HPDE6-E6E7 (cell line): ENCODE measurements at regions not wholly inside any gene's neighbourhood (a gene's known extent, or its start where the extent isn't known, plus 50 kb on each side); places are given as distances from the start of the nearest gene placed in this dataset.
"Not testable (repeated sequence)": the region's sequence is repeated elsewhere in the genome, so short reads cannot be mapped to it uniquely, and the experiment has no call there.

Experiments used
- DNase-seq: peaks from one replicate; pipeline ENCODE4 v3.0.0; 2011; ENCODE audit warnings: missing footprints; ENCODE audit errors: extremely low spot score

DNA sequence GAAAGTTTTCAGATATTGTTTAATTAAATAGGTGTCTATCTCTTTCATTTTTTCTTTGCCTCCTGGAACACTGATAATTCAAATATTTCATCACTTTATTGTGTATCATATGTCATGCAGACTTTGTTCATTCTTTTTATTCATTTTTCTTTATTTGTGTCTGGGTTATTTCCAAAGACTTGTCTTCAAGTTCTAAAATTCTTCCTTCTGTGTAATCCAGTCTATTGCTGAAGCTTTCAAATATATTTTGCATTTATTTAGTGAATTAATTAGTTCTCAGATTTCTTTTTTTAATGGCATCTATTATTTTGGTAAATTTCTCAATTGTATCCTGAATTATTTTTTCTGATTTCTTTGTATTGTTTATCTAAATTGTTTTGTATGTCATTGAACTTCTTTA is 70.1 kb downstream of the ZNF330 start:
- no peak for DNase-seq

DNA sequence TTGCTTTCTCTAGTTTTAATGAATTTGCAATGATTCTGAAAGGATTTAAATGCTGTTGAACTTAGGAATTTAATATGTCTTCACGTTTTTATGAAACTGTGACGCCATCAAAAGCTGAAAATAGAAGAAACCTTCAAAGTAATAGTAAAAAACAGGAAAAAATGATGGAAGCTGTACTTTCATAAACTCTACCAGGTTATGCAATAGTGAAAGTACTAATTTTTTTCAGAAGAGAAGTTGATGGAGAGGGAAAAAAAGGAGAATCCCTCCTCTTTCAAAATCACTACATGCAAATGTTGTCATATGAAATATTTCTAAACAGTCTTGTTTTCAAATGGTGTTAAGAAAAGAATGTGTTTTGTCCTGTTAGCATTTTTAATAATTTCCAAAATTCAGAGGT is 73.6 kb downstream of the ZNF330 start:
- DNase-seq = no peak

DNA sequence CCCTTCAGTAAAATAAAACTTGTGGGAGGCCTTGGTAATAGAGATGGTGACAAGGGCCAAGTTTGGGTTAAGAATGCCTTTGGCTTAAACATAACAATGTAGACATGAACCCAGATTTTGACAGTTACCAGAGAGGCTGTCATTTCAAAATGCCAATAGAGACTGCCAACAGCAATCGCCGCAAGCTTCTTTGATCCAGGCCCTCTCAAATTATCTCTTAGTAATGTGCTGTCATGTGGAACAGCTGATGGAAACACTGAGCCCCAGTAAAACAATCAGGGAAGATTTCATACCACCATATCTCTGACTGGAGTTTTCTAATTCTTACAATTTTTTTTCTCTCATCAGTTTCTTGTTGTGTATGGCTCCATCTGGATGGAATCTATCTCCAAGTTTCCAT is 80.5 kb downstream of the ZNF330 start:
- no peak for DNase-seq

DNA sequence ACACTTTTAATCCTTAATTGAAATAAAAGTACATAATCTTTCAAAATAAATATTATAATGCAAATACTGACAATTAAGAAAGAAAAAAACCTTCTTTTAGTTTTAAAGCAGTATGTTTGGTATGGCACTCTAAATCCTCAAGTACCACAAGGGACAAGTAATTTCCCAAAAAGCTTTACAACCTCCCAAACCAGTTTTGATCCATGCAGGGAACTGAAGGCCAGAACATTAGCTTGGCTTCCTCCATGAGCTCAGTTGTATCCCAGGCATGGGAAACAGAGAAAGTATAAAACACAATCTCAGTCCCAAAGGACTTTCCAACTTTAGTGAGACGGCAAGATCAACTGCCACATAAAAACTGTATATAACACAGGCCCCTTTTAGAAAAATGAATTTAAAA is 82.2 kb downstream of the ZNF330 start:
- DNase-seq = no peak

DNA sequence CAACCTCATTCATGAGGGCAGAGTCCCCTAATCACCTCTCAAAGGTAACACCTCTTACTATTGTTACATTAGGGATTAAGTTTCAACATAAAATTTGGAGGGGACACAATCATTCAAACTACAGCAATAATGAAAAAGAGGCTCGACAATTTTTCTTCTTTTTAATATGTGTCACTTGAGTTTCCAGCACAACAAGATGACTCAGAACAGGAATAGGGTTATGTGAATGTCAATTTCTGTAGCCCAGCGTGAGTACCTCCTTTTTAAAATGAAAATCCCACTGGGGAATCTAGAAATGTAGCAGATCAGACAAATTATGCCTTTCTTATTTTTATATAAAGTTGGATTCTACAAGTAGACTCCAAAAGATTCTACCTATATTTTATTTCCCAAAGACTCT is 83.7 kb downstream of the ZNF330 start:
- DNase-seq = no peak

DNA sequence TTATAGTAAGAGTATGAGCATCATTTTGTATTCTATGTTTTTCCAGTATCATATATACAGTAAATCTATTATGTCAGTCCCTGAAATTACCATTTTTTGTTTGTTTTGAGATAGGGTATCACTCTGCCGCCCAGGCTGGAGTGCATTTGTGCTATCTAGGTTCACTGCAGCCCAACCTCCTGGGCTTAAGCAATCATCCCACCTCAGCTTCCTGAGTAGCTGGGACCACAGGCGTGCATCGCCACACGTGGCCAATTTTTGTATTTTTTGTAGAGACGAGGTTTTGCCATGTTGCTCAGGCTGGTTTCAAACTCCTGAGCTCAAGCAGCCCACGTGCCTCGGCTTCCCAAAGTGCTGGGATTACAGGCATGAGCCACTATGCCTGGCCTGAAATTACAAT is 85.6 kb downstream of the ZNF330 start:
- DNase-seq = no peak

DNA sequence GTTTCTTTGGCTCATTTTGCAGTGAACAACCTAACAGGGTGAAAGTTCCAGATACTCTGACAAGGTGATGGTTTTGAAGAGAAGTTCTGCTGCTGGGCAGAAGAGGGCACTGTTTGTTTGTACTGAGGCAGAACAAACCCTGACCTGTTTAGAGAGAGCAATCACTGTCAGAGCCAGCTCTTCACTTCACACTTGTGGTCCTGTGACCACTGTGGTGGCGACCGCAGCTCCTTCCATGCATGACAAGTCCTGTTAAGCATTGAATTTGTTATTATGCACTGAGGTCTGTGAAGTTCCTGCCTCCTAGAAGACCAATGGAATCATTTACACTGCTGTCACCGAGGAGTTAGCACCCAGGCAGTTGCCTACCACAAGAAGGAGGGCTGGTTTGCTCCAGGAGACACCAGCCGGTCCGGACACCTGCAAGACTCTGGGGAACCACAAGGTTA is 86.6 kb downstream of the ZNF330 start:
- DNase-seq = peak; percentile 44

DNA sequence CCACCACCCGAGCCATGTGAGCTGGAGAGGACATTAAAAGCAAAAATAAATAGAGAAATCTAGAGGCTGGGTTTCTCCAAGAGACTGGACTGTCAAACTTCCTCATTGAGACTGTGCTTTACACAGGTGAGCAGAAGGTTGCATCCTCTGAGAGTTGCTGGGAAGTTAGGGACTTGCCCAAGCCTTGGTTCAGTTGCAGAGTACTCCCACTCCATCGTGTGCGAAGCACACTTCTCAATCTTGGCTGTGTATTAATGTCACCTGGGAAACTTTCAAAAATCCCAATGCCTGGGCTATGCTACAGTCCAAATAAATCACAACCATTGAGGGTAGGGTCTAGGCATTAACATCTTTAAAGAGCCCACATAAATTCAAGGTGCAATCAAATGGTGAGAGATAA is 89.2 kb downstream of the ZNF330 start:
- no peak for DNase-seq

DNA sequence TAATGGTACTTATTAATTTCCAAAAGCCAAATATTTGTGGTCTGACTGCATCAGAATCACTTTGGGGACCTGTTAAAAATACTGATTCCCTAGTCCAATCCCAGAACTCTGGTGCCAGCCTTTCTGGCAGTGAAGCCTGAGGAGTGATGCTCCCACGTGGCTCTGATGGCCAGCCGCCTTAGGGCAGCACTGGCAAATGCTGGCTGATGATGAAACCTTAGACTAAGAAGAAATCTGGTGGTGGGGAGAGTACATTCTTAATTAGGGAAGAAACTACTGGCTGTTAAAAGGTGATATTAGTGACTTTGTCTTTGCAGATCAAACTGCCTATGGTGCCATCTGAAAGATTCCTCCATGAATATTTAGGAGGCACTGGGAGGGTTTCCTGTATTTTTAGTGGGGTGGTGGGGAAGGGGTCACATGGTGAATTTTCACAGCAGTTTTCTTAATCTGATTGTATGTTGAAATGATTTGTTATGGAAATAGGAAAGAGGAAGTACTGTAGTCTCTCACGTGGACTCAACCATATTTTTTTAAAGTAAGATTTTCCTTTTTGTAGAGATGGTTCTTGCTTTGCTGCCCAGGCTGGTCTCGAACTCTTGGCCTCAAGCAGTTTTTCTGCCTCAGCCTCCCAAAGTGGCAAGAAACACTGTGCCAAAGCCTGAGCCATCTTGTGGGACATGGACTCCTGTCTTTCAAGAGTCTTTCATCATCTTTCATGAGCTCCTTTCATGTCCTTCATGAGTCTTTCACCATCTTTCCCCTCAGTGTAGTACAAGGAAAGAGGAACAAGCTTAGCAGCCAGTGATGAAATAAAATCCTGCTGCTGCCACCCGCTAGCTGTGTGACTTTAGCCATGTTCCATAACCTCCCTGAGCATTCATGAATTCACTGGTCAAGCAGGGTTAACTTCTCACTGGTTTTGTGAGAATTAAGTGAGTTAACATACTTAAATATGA is 90.8 kb downstream of the ZNF330 start:
- DNase-seq = no peak

DNA sequence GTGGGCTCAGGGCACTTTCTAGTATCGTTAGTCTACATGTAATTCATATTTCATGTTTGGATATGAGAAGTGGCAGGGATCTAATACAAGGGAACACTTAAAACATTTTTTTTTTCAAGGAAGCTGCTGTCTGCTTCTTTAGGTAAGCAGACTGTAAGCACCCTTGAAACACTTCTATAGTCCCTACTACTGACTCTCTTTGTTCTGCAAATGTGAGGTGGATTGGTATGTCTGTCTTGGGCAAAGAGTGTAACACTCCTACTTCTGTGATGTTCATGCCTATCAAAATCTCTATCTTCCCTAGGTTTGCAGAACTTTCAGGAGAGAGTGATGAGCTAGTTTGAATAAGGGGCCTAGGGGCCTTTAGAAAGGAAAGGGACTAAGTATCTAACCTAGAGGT is 93.9 kb downstream of the ZNF330 start:
- DNase-seq = no peak

DNA sequence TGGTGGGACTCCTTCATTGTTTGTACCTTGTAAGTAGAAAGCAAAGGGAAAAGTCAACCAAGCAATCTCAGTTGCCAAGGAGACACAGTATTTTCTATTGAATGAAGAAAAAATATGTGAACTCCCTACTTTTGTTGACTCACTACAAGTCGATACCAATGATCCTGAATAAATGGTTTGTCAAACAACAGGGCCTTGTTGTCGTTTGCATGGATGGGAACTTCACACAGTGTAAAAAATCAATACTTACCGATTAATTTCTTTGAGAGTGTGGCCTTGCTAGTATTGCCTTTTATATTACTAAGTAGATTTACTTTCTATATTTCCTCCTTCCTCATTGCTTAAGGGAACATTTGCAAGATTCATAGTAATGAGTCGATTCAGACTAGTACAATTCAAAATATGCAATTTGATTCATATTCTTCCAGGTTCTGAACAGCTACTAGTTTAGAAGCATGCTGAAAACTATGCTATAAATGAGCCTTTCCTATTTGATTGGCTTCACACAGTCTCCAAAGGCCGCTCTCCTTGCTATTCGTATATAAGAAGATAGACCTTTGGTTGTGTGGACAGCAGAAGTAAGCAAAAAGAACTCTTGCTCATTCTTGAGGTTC is 108.0 kb downstream of the ZNF330 start:
- no peak for DNase-seq

DNA sequence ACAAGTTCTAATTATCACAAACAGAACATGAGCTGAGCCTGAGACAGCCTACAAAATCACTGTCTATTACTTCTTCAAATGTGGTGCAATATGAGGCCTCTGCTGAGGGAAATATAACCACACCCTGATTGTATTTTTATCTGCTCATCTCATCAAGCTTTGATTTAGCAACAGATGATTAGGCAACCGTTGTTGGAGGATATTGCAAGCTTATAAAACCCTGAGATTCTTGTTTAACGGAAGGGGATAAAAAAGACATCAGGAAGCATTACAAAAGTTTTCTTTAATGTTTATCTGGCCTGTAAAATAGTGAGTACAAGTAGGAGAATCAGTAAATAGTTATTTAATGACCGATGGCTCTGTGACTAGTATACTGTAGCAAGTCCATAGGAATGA is 108.5 kb downstream of the ZNF330 start:
- DNase-seq = no peak

DNA sequence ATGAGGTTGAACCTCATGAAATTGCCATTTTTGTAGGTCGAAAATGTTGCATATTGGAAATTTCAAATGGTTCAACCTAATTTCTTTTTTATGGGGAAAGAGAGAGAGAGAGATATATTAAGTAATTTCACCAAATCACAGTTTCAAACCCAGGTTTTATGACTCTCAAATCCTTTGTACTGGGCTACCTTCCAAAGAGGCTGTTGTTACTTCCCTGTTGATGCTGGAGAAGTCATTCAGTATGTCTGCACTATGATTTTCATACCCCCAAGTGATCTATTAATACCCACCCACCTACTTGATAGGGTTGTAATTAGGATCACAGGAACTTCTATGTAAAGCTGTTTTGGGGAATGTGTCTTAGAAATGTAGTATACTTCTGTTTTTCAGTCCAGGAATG is 109.9 kb downstream of the ZNF330 start:
- no peak for DNase-seq

DNA sequence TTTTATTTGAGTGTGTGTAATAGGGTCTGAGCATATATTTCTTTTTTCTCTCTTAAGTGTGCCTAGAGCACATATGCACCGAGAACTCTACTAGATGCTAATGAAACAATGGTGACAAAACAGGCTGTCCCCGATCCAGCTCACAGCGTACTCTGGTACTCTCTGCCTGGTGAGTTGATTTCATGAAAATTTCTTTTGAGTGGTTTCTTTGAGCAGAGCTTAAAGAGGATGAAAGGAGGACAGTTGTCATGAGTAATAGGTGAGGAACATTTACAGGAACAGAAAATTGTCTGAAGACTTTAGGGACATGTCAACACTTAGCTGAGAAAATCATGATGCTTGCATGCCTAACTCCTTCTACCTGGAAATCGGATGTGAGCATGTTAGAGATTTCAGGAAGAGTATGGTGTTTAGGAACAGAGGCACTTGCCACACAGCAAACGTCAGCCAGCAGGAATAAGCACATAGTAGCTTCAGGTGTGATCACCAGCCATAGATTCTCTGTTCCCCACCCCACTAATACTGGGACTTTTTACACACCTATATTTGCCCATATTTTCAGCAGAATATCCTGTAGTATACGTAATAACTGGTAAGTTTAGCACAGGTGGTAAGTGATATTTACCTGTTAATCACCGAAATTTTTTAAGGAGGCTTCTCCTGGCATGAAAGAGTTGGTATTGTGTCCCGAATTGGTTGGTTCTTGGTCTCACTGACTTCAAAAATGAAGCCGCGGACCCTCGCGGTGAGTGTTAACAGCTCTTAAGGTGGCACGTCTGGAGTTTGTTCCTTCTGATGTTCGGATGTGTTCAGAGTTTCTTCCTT is 111.1 kb downstream of the ZNF330 start:
- no peak for DNase-seq

DNA sequence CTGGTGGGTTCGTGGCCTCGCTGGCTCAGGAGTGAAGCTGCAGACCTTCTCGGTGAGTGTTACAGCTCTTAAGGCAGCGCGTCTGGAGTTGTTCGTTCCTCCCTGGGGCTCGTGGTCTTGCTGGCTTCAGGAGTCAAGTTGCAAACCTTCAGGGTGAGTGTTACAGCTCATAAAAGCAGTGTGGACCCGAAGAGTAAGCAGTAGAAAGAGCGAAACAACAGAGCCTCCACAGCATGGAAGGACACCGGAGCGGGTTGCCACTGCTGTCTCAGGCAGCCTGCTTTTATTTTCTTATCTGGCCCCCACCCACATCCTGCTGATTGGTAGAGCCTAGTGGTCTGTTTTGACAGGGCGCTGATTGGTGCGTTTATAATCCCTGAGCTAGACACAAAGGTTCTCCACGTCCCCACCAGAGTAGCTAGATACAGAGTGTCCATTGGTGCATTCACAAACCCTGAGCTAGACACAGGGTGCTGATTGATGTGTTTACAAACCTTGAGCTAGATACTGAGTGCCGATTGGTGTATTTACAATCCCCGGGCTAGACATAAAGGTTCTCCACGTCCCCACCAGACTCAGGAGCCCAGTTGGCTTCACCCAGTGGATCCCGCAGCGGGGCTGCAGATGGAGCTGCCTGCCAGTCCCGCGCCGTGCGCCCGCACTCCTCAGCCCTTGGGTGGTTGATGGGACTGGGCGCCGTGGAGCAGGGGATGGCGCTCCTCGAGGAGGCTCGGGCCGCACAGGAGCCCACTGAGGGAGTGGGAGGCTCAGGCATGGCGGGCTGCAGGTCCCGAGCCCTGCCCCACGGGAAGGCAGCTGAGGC is 111.9 kb downstream of the ZNF330 start:
- not testable (repeated sequence) for DNase-seq

DNA sequence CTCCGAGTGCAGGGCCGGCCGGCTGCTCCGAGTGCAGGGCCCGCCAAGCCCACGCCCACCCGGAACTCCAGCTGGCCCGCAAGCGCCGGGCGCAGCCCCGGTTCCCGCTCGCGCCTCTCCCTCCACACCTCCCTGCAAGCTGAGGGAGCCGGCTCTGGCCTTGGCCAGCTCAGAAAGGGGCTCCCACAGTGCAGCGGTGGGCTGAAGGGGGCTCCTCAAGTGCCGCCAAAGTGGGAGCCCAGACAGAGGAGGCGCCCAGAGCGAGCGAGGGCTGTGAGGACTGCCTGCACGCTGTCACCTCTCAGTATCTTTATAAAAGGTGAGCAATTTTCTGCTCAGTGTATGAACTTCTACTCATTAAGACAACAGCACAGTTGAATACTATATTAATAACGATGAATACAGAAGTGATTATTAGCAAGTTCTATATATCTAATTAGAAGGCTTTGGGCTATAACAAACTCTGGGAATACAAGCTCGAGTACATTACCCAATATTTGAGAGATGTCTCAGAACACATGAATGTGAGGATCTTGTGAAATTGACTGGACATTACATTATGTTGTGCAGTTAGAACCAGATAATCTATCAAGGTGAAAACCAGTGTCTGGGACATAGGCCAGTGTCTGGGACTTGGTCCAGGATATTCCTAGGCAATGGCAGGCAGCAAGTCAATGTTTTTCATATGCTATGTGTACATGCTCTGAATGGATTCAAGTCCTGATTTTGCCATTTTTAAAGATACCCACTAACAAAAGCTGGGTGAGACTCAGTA is 112.9 kb downstream of the ZNF330 start:
- not testable (repeated sequence) for DNase-seq

DNA sequence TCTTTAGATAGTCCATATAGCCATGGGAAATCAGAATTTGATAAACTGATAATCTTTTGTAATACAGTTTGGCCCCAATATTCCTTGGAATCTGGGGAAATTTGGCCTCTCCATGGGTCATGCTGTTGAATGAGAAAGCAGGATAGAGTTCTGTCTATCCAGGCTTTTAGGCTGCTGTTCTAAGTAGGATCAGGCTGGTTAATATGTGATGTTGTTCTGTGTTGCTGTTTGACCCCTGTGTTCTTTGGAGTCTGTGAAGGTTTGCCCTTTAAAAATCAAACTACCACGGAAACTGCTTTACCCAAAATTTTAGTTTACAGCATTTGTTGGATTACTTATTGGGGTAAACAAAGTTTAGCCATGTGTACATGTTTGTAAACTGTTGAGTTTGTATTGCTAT is 114.5 kb downstream of the ZNF330 start:
- DNase-seq = no peak

DNA sequence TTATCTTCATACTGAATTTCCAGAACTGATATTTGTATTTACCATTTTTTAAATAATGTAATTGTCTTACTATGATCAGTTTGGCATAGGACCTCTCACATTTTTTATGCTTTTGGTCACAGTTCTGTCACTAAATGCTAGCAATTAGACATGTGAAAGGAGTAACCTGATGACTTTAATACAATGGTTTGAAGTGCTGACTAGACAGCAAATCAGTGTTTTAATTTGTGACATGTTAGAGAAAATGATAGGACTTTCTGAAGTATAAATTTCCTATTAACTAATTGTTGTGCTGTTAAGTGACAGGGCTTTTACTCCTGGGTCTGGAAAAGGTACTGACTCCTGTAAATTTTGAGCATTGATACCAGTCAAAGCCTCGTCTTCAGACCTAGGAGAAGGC is 117.5 kb downstream of the ZNF330 start:
- no peak for DNase-seq

DNA sequence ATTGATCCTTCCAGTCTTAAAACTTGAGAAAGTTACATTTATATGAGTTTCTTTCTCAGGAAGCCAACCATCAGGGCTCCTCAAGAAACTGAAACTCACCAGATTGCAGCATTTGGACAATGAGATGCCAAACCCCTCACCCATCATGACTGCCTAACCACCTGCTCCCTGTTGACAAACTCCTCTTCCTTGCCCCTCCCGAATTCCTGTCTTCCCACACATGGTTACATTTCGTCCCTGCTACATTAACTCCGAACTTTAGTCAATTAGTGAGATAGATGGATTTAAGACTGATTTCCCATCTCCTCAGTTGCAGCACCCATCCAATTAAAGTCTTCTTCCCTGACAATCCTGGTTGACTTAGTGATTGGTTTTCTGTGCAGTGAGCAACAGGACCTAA is 118.7 kb downstream of the ZNF330 start:
- no peak for DNase-seq

DNA sequence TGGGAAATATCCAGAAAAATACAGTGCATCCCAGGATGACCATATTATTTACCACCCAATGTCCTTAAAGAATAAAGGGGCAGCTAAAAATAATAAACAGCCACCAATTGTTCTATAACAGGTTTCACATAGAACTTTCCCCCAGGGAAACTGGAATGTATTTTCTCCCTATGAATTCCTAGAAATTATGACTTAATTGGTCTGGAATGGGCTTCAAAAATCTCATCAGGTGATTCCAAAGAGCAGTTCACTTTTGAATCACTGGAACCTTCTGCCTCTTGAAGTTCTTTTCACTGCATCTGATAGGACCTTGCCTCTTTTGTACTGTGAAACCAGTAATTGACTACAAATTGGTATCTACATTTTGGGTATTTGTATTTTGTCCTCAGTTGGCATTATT is 119.3 kb downstream of the ZNF330 start:
- no peak for DNase-seq

DNA sequence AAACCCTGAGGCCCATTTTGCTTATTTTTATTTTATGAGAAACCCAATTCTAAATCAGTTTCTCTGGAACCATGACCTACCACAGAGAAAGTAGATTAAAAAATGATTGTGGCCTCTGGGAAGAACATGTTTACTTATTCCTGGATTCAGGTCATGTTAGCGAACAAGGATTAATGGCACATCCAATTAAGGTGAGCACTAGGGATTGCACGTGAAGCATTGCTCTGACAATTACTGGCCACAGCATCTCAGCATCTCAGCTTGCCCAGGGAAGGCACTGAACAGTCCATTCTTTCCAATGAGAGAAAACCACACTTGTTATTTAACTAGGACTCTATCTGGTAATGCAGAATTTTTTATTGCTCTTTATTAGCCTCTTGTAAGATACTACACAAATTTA is 119.8 kb downstream of the ZNF330 start:
- no peak for DNase-seq
